Mesodermal cell (in vitro differentiated cells): ENCODE measurements at regions not wholly inside any gene's neighbourhood (a gene's known extent, or its start where the extent isn't known, plus 50 kb on each side); places are given as distances from the start of the nearest gene placed in this dataset.

ENCODE experiments used
- H3K27ac ChIP-seq: 2 replicates; pipeline ENCODE4 v1.7.0; 2013; ENCODE audit warnings: mild to moderate bottlenecking, low read depth, low read length, moderate library complexity; ENCODE audit not compliant: severe bottlenecking
- H3K36me3 ChIP-seq: 2 replicates; pipeline ENCODE4 v1.7.1; 2013; ENCODE audit warnings: mild to moderate bottlenecking, low read length, moderate library complexity; ENCODE audit not compliant: control insufficient read depth, insufficient read depth
- H3K4me1 ChIP-seq: one replicate; pipeline ENCODE4 v1.7.1; 2013; ENCODE audit warnings: mild to moderate bottlenecking, low read length; ENCODE audit not compliant: insufficient read depth, control insufficient read depth, poor library complexity, severe bottlenecking
- H3K4me3 ChIP-seq: 2 replicates; pipeline ENCODE4 v1.7.0; 2013; ENCODE audit warnings: low read length, control low read depth, mild to moderate bottlenecking; ENCODE audit not compliant: insufficient read depth, poor library complexity, severe bottlenecking; ENCODE audit errors: extremely low read depth
- H3K9me3 ChIP-seq: 2 replicates; pipeline ENCODE4 v1.7.1; 2013; ENCODE audit warnings: mild to moderate bottlenecking, low read length, moderate library complexity; ENCODE audit not compliant: control insufficient read depth
- WGBS, 2 experiments: methylation state at CpG; one replicate each; pipeline ENCODE4 v1.1.5; 2013; ENCODE audit warnings: missing lambda C conversion rate in 2 of 2; ENCODE audit not compliant: insufficient coverage in 2 of 2; 5-methylcytosine and 5-hydroxymethylcytosine counted together

- no peak overlapping the region for H3K4me3 ChIP-seq
- H3K9me3 ChIP-seq, result no peaks in the 10 kb centered on the region
- no peak overlapping the region for H3K27ac ChIP-seq
- H3K36me3 ChIP-seq, result no peaks in the 10 kb centered on the region
- WGBS, 2 experiments, result 95% methylated on average over 2 of the region's 3 CpGs; no CpG with 5 or more reads in 1 of the 2 experiments
- no peaks in the 10 kb centered on the region for H3K4me1 ChIP-seq
Observed at GRCh38 chr5:164909673-164910072, 1404.3 kb downstream of the MAT2B start.

GRCh38 chr5:164921722-164922121 lies 1416.3 kb downstream of the MAT2B start:
- H3K27ac ChIP-seq, result no peak overlapping the region
- no peaks in the 10 kb centered on the region for H3K36me3 ChIP-seq
- no peak overlapping the region for H3K4me3 ChIP-seq
- H3K4me1 ChIP-seq, result no peaks in the 10 kb centered on the region
- peaks cover 5% of the 10 kb centered on the region for H3K9me3 ChIP-seq

- H3K27ac ChIP-seq, result no peak overlapping the region
- no peaks in the 10 kb centered on the region for H3K9me3 ChIP-seq
- no peaks in the 10 kb centered on the region for H3K36me3 ChIP-seq
- WGBS, 2 experiments, result 95 to 97% methylated on average over 4 to 5 of the region's 7 CpGs
- H3K4me1 ChIP-seq, result no peaks in the 10 kb centered on the region
- no peak overlapping the region for H3K4me3 ChIP-seq
Observed at GRCh38 chr5:164934039-164934438, 1428.6 kb downstream of the MAT2B start.

GRCh38 chr5:164934561-164934960 lies 1429.1 kb downstream of the MAT2B start:
- Histone ChIP-seq H3K27ac (no peak overlapping the region), H3K9me3 (no peaks in the 10 kb centered on the region), H3K36me3 (no peaks in the 10 kb centered on the region), H3K4me3 (no peak overlapping the region), H3K4me1 (no peaks in the 10 kb centered on the region)
- 86 to 96% methylated on average over 5 to 6 of the region's 7 CpGs for WGBS, 2 experiments

- Histone ChIP-seq H3K27ac (no peak overlapping the region), H3K9me3 (no peaks in the 10 kb centered on the region), H3K4me3 (no peak overlapping the region), H3K36me3 (no peaks in the 10 kb centered on the region), H3K4me1 (no peaks in the 10 kb centered on the region)
- 76 to 90% methylated on average over 3 of the region's 4 CpGs for WGBS, 2 experiments
Observed at GRCh38 chr5:164941132-164941531, 1435.7 kb downstream of the MAT2B start.

GRCh38 chr5:164950927-164951326 lies 1445.5 kb downstream of the MAT2B start:
- WGBS, 2 experiments, result 81 to 89% methylated on average over 2 of the region's 3 CpGs
- no peaks in the 10 kb centered on the region for H3K36me3 ChIP-seq
- no peak overlapping the region for H3K27ac ChIP-seq
- no peak overlapping the region for H3K4me3 ChIP-seq
- H3K9me3 ChIP-seq, result no peaks in the 10 kb centered on the region
- no peaks in the 10 kb centered on the region for H3K4me1 ChIP-seq

- Histone ChIP-seq H3K36me3 (no peaks in the 10 kb centered on the region), H3K4me3 (no peak overlapping the region), H3K4me1 (no peaks in the 10 kb centered on the region), H3K9me3 (no peaks in the 10 kb centered on the region), H3K27ac (no peak overlapping the region)
- WGBS, 2 experiments, result 83 to 88% methylated on average over 1 of the region's 2 CpGs
Observed at GRCh38 chr5:164951570-164951969, 1446.2 kb downstream of the MAT2B start.

GRCh38 chr5:164958688-164959087 lies 1453.3 kb downstream of the MAT2B start:
- Histone ChIP-seq H3K9me3 (no peaks in the 10 kb centered on the region), H3K27ac (no peak overlapping the region), H3K4me1 (no peaks in the 10 kb centered on the region), H3K4me3 (no peak overlapping the region), H3K36me3 (no peaks in the 10 kb centered on the region)
- WGBS, 2 experiments, result 87 to 100% methylated on average over 1 to 3 of the region's 5 CpGs

GRCh38 chr5:164959761-164960160 lies 1454.3 kb downstream of the MAT2B start:
- Histone ChIP-seq H3K36me3 (no peaks in the 10 kb centered on the region), H3K4me1 (no peaks in the 10 kb centered on the region), H3K4me3 (no peak overlapping the region), H3K27ac (no peak overlapping the region), H3K9me3 (no peaks in the 10 kb centered on the region)
- WGBS, 2 experiments, result 80% methylated on average over 1 of the region's 4 CpGs; no CpG with 5 or more reads in 1 of the 2 experiments

- H3K27ac ChIP-seq, result no peak overlapping the region
- 93 to 100% methylated on average over 2 of the region's 2 CpGs for WGBS, 2 experiments
- H3K4me1 ChIP-seq, result no peaks in the 10 kb centered on the region
- no peak overlapping the region for H3K4me3 ChIP-seq
- H3K9me3 ChIP-seq, result no peaks in the 10 kb centered on the region
- no peaks in the 10 kb centered on the region for H3K36me3 ChIP-seq
Observed at GRCh38 chr5:164962329-164962961, 1457.0 kb downstream of the MAT2B start.

- WGBS, 2 experiments, result 100% methylated on average over 1 of the region's 4 CpGs; no CpG with 5 or more reads in 1 of the 2 experiments
- Histone ChIP-seq H3K36me3 (no peaks in the 10 kb centered on the region), H3K4me3 (no peak overlapping the region), H3K9me3 (peaks cover 7% of the 10 kb centered on the region), H3K27ac (no peak overlapping the region), H3K4me1 (no peaks in the 10 kb centered on the region)
Observed at GRCh38 chr5:164966611-164967010, 1461.2 kb downstream of the MAT2B start.
